HepG2 (cell line): ENCODE measurements at regions not wholly inside any gene's neighbourhood (a gene's known extent, or its start where the extent isn't known, plus 50 kb on each side); places are given as distances from the start of the nearest gene placed in this dataset.

Experiments
- ATAC-seq: fragments of 200-7000 bp; cut with Tn5 transposase; 3 replicates; pipeline ENCODE4 v1.9.1; 2020; ENCODE audit warnings: mild to moderate bottlenecking, moderate library complexity
- BruUV-seq: library from RNA; stranded (reverse); fragments of 400-500 nt; replicated peaks from 2 replicates; lab custom pipeline; 2021; lab: Mats Ljungman, UMichigan
- CTCF ChIA-PET: fragments of 300-600 bp; formaldehyde crosslinking; extraction: SDS; loops from one replicate; lab custom pipeline; 2021; ENCODE audit warnings: low total read pairs, inconsistent platforms, low intra/inter-chr PET ratio; lab: Yijun Ruan, JAX
- POLR2A ChIA-PET: fragments of 350-600 bp; sonication (Branson Sonifier 250); formaldehyde crosslinking; loops from one replicate; lab custom pipeline; 2020; ENCODE audit warnings: antibody characterized with exemption, inconsistent platforms; lab: Yijun Ruan, JAX
- DNase-seq: peaks from one replicate; pipeline ENCODE4 v3.0.0-alpha.2; 2015; ENCODE audit warnings: low spot score
- FAIRE-seq: peaks from 3 replicates; lab custom pipeline; 2011; peaks lifted over from hg19 to GRCh38; lab: Jason Lieb, UNC
- H2AFZ ChIP-seq: one replicate; pipeline ENCODE4 v1.6.1; 2011; ENCODE audit warnings: low read length, inconsistent platforms
- H3K27ac ChIP-seq: fragments of 300-600 bp; 3 replicates; pipeline ENCODE4 v1.8.0; 2011; ENCODE audit warnings: mixed run types, mild to moderate bottlenecking, mixed read lengths, low read length, inconsistent platforms; ENCODE audit not compliant: insufficient read depth; ENCODE audit errors: extremely low read length
- H3K27me3 ChIP-seq, 2 experiments: fragments of 200-600 bp in 1 of 2; 2 replicates in 1 of 2; 3 replicates in 1 of 2; pipeline versions ENCODE4 v1.6.0 to v1.8.0; 2011; ENCODE audit warnings: low read length in 2 of 2, mild to moderate bottlenecking in 2 of 2, moderate library complexity in 2 of 2, inconsistent platforms in 1 of 2; ENCODE audit not compliant: insufficient read depth in 2 of 2, control insufficient read depth in 1 of 2
- H3K36me3 ChIP-seq, 2 experiments: fragments of 200-600 bp in 1 of 2; replicated peaks in 1 of 2; 2 replicates in 1 of 2; 3 replicates in 1 of 2; pipeline versions ENCODE4 v1.5.1 to v1.8.0; 2011; ENCODE audit warnings: low read length in 2 of 2, inconsistent platforms in 1 of 2; ENCODE audit not compliant: insufficient read depth in 2 of 2, control insufficient read depth in 1 of 2
- H3K4me1 ChIP-seq: 2 replicates; pipeline ENCODE4 v1.5.1; 2012; ENCODE audit warnings: low read length, inconsistent platforms; ENCODE audit not compliant: insufficient read depth
- H3K4me2 ChIP-seq: 2 replicates; pipeline ENCODE4 v1.6.0; 2011; ENCODE audit warnings: low read depth, low read length, inconsistent platforms
- H3K4me3 ChIP-seq, 3 experiments: fragments of 200-600 bp in 1 of 3; sonication (generic), shearing (Covaris generic) in 1 of 3; replicated peaks in 1 of 3; 2 replicates each; pipeline ENCODE4 v1.5.1; 2011 to 2016; ENCODE audit warnings: low read length in 3 of 3, inconsistent platforms in 2 of 3, low read depth in 2 of 3, mild to moderate bottlenecking in 2 of 3, control low read depth in 1 of 3, mixed read lengths in 1 of 3; ENCODE audit not compliant: insufficient read depth in 1 of 3
- H3K79me2 ChIP-seq: one replicate; pipeline ENCODE4 v1.6.1; 2011; ENCODE audit warnings: low read length, inconsistent platforms; ENCODE audit not compliant: insufficient read depth
- H3K9ac ChIP-seq: 2 replicates; pipeline ENCODE4 v1.6.0; 2011; ENCODE audit warnings: mild to moderate bottlenecking, low read depth, low read length, inconsistent platforms; ENCODE audit not compliant: insufficient read depth
- H3K9me3 ChIP-seq: 2 replicates; pipeline ENCODE4 v1.5.1; 2012; ENCODE audit warnings: mild to moderate bottlenecking, low read length
- H4K20me1 ChIP-seq: 2 replicates; pipeline ENCODE4 v1.6.0; 2011; ENCODE audit warnings: inconsistent platforms, mild to moderate bottlenecking, low read length, moderate library complexity; ENCODE audit not compliant: insufficient read depth
- AHR ChIP-seq: IDR thresholded peaks from 2 replicates; pipeline ENCODE4 v1.6.1; 2018; ENCODE audit warnings: missing genetic modification reagents, missing compliant biosample characterization
- DNMT3B ChIP-seq: conservative IDR thresholded peaks from 2 replicates; pipeline ENCODE4 v1.6.1; 2016; ENCODE audit warnings: missing biosample characterization, control low read depth
- GABPA ChIP-seq, 2 experiments: IDR thresholded peaks; 2 replicates each; pipeline ENCODE4 v1.6.1; 2011 to 2016; ENCODE audit warnings: low read depth in 2 of 2, low read length in 1 of 2, missing biosample characterization in 1 of 2, missing genetic modification characterization in 1 of 2
- HDAC2 ChIP-seq: sonication (generic); formaldehyde crosslinking; IDR thresholded peaks from 2 replicates; pipeline ENCODE4 v1.4.0; 2020; ENCODE audit warnings: missing genetic modification reagents
- HIVEP1 ChIP-seq: sonication (generic); formaldehyde crosslinking; IDR thresholded peaks from 2 replicates; pipeline ENCODE4 v1.4.0; 2020; ENCODE audit warnings: mild to moderate bottlenecking, missing genetic modification reagents
- MTA3 ChIP-seq: sonication (generic); formaldehyde crosslinking; IDR thresholded peaks from 2 replicates; pipeline ENCODE4 v1.4.0; 2020; ENCODE audit warnings: missing genetic modification reagents
- MTF1 ChIP-seq: sonication (generic); formaldehyde crosslinking; IDR thresholded peaks from 2 replicates; pipeline ENCODE4 v1.5.0; 2020; ENCODE audit warnings: missing genetic modification reagents
- PRDM10 ChIP-seq: sonication (generic); formaldehyde crosslinking; IDR thresholded peaks from 2 replicates; pipeline ENCODE4 v1.4.0; 2020; ENCODE audit warnings: low read depth, missing genetic modification reagents
- SNAPC5 ChIP-seq: sonication (generic); formaldehyde crosslinking; IDR thresholded peaks from 2 replicates; pipeline ENCODE4 v1.8.1; 2023; ENCODE audit warnings: mild to moderate bottlenecking, missing genetic modification reagents, borderline replicate concordance
- SRY ChIP-seq: sonication (generic); formaldehyde crosslinking; IDR thresholded peaks from 2 replicates; pipeline ENCODE4 v1.8.0; 2022; ENCODE audit warnings: mild to moderate bottlenecking, missing genetic modification reagents
- TAF15 ChIP-seq: fragments of 200-400 bp; formaldehyde crosslinking; IDR thresholded peaks from one replicate; pipeline ENCODE4 v1.6.1; 2018; ENCODE audit warnings: mild to moderate bottlenecking, low read depth, low read length; ENCODE audit not compliant: poor library complexity, severe bottlenecking
- TARDBP ChIP-seq: sonication (generic); formaldehyde crosslinking; IDR thresholded peaks from 2 replicates; pipeline ENCODE4 v1.8.0; 2022; ENCODE audit warnings: mild to moderate bottlenecking, missing genetic modification reagents
- THYN1 ChIP-seq: sonication (generic); formaldehyde crosslinking; IDR thresholded peaks from 2 replicates; pipeline ENCODE4 v1.8.1; 2023; ENCODE audit warnings: low read depth, mild to moderate bottlenecking, moderate library complexity, missing genetic modification reagents, borderline replicate concordance
- ZBTB46 ChIP-seq: sonication (generic); formaldehyde crosslinking; IDR thresholded peaks from 2 replicates; pipeline ENCODE4 v1.4.0; 2020; ENCODE audit warnings: mild to moderate bottlenecking, missing genetic modification reagents, borderline replicate concordance
- ZNF563 ChIP-seq: sonication (generic); formaldehyde crosslinking; IDR thresholded peaks from 2 replicates; pipeline ENCODE4 v1.8.0; 2022; ENCODE audit warnings: mild to moderate bottlenecking, moderate library complexity, missing genetic modification reagents
- ZNF574 ChIP-seq: sonication (generic); formaldehyde crosslinking; IDR thresholded peaks from 2 replicates; pipeline ENCODE4 v1.4.0; 2020; ENCODE audit warnings: missing genetic modification reagents
- ZNF782 ChIP-seq: sonication (generic); formaldehyde crosslinking; IDR thresholded peaks from 2 replicates; pipeline ENCODE4 v1.4.0; 2020; ENCODE audit warnings: missing genetic modification reagents, mild to moderate bottlenecking, borderline replicate concordance
- ZNF839 ChIP-seq: sonication (generic); formaldehyde crosslinking; IDR thresholded peaks from 2 replicates; pipeline ENCODE4 v1.4.0; 2020; ENCODE audit warnings: missing genetic modification reagents, mild to moderate bottlenecking, borderline replicate concordance
- WGBS: methylation state at CpG from one replicate; pipeline ENCODE4 v1.1.6; 2017; ENCODE audit warnings: low lambda C conversion rate; 5-methylcytosine and 5-hydroxymethylcytosine counted together
- in situ Hi-C: cut with HindIII; loops from 2 replicates; pipeline ENCODE4 v1.10.0; 2017; ENCODE audit warnings: low pct_unique_long_range_greater_than_20kb; ENCODE audit not compliant: extremely low pct_ligation_motif_present
- intact Hi-C: fragments of 100-400 bp; cut with micrococcal nuclease; formaldehyde crosslinking; loops from one replicate; pipeline ENCODE4 v1.10.0; 2022; ENCODE audit not compliant: unreplicated experiment

GRCh38 chr1:60636946-60637345 is 445.4 kb upstream of the NFIA start:
- no peak overlapping the region for H3K4me2 ChIP-seq
- BruUV-seq: no TSS peak
- no peak for ATAC-seq
- no peak overlapping the region for H3K9ac ChIP-seq
- 20% methylated on average over 2 of the region's 2 CpGs for WGBS
- FAIRE-seq: no peak
- CTCF ChIA-PET: no interaction called here
- H2AFZ ChIP-seq: no peak overlapping the region
- POLR2A ChIA-PET: no interaction called here
- no peak overlapping the region for H3K27ac ChIP-seq
- H4K20me1 ChIP-seq: no peaks in the 10 kb centered on the region
- no peaks in the 10 kb centered on the region for H3K4me1 ChIP-seq
- H3K79me2 ChIP-seq: no peaks in the 10 kb centered on the region
- no peak for DNase-seq
- no peaks in the 10 kb centered on the region for H3K36me3 ChIP-seq
- TF ChIP-seq DNMT3B (CRISPR knock-in tag) (no peak), SRY (no peak), ZNF839 (CRISPR knock-in tag) (no peak), PRDM10 (CRISPR knock-in tag) (no peak), TAF15 (no peak), TARDBP (no peak), MTF1 (CRISPR knock-in tag) (no peak), MTA3 (CRISPR knock-in tag) (no peak), SNAPC5 (CRISPR knock-in tag) (no peak), THYN1 (CRISPR knock-in tag) (no peak), GABPA (IDR thresholded peaks at IDR 0.05; ENCODE audit: low read depth, low read length) (no peak), GABPA (CRISPR knock-in tag; IDR thresholded peaks at IDR 0.05; ENCODE audit: low read depth) (no peak), HDAC2 (CRISPR knock-in tag) (no peak), ZNF782 (CRISPR knock-in tag) (no peak), ZNF563 (CRISPR knock-in tag) (no peak), AHR (no peak), ZNF574 (no peak), ZBTB46 (CRISPR knock-in tag) (no peak), HIVEP1 (CRISPR knock-in tag) (no peak)
- H3K27me3 ChIP-seq: no peaks in the 10 kb centered on the region
- intact Hi-C loops (no loop called here), in situ Hi-C loops (no loop called here)
- H3K4me3 ChIP-seq: no peak overlapping the region
- no peaks in the 10 kb centered on the region for H3K9me3 ChIP-seq
